HepG2 (cell line): ENCODE measurements at regions not wholly inside any gene's neighbourhood (a gene's known extent, or its start where the extent isn't known, plus 50 kb on each side); places are given as distances from the start of the nearest gene placed in this dataset.

Experiments used
- ATAC-seq: fragments of 200-7000 bp; cut with Tn5 transposase; 3 replicates; pipeline ENCODE4 v1.9.1; 2020; ENCODE audit warnings: mild to moderate bottlenecking, moderate library complexity
- BruUV-seq: library from RNA; stranded (reverse); fragments of 400-500 nt; replicated peaks from 2 replicates; lab custom pipeline; 2021; lab: Mats Ljungman, UMichigan
- CTCF ChIA-PET: fragments of 300-600 bp; formaldehyde crosslinking; extraction: SDS; loops from one replicate; lab custom pipeline; 2021; ENCODE audit warnings: low total read pairs, inconsistent platforms, low intra/inter-chr PET ratio; lab: Yijun Ruan, JAX
- POLR2A ChIA-PET: fragments of 350-600 bp; sonication (Branson Sonifier 250); formaldehyde crosslinking; loops from one replicate; lab custom pipeline; 2020; ENCODE audit warnings: antibody characterized with exemption, inconsistent platforms; lab: Yijun Ruan, JAX
- DNase-seq: peaks from one replicate; pipeline ENCODE4 v3.0.0-alpha.2; 2015; ENCODE audit warnings: low spot score
- FAIRE-seq: peaks from 3 replicates; lab custom pipeline; 2011; peaks lifted over from hg19 to GRCh38; lab: Jason Lieb, UNC
- H2AFZ ChIP-seq: one replicate; pipeline ENCODE4 v1.6.1; 2011; ENCODE audit warnings: low read length, inconsistent platforms
- H3K27ac ChIP-seq: fragments of 300-600 bp; 3 replicates; pipeline ENCODE4 v1.8.0; 2011; ENCODE audit warnings: mixed run types, mild to moderate bottlenecking, mixed read lengths, low read length, inconsistent platforms; ENCODE audit not compliant: insufficient read depth; ENCODE audit errors: extremely low read length
- H3K27me3 ChIP-seq, 2 experiments: fragments of 200-600 bp in 1 of 2; 2 replicates in 1 of 2; 3 replicates in 1 of 2; pipeline versions ENCODE4 v1.6.0 to v1.8.0; 2011; ENCODE audit warnings: low read length in 2 of 2, mild to moderate bottlenecking in 2 of 2, moderate library complexity in 2 of 2, inconsistent platforms in 1 of 2; ENCODE audit not compliant: insufficient read depth in 2 of 2, control insufficient read depth in 1 of 2
- H3K36me3 ChIP-seq, 2 experiments: fragments of 200-600 bp in 1 of 2; replicated peaks in 1 of 2; 2 replicates in 1 of 2; 3 replicates in 1 of 2; pipeline versions ENCODE4 v1.5.1 to v1.8.0; 2011; ENCODE audit warnings: low read length in 2 of 2, inconsistent platforms in 1 of 2; ENCODE audit not compliant: insufficient read depth in 2 of 2, control insufficient read depth in 1 of 2
- H3K4me1 ChIP-seq: 2 replicates; pipeline ENCODE4 v1.5.1; 2012; ENCODE audit warnings: low read length, inconsistent platforms; ENCODE audit not compliant: insufficient read depth
- H3K4me2 ChIP-seq: 2 replicates; pipeline ENCODE4 v1.6.0; 2011; ENCODE audit warnings: low read depth, low read length, inconsistent platforms
- H3K4me3 ChIP-seq, 3 experiments: fragments of 200-600 bp in 1 of 3; sonication (generic), shearing (Covaris generic) in 1 of 3; replicated peaks in 1 of 3; 2 replicates each; pipeline ENCODE4 v1.5.1; 2011 to 2016; ENCODE audit warnings: low read length in 3 of 3, inconsistent platforms in 2 of 3, low read depth in 2 of 3, mild to moderate bottlenecking in 2 of 3, control low read depth in 1 of 3, mixed read lengths in 1 of 3; ENCODE audit not compliant: insufficient read depth in 1 of 3
- H3K79me2 ChIP-seq: one replicate; pipeline ENCODE4 v1.6.1; 2011; ENCODE audit warnings: low read length, inconsistent platforms; ENCODE audit not compliant: insufficient read depth
- H3K9ac ChIP-seq: 2 replicates; pipeline ENCODE4 v1.6.0; 2011; ENCODE audit warnings: mild to moderate bottlenecking, low read depth, low read length, inconsistent platforms; ENCODE audit not compliant: insufficient read depth
- H3K9me3 ChIP-seq: 2 replicates; pipeline ENCODE4 v1.5.1; 2012; ENCODE audit warnings: mild to moderate bottlenecking, low read length
- H4K20me1 ChIP-seq: 2 replicates; pipeline ENCODE4 v1.6.0; 2011; ENCODE audit warnings: inconsistent platforms, mild to moderate bottlenecking, low read length, moderate library complexity; ENCODE audit not compliant: insufficient read depth
- ATF7 ChIP-seq, 2 experiments: fragments of 450-650 bp in 1 of 2; sonication (generic) in 1 of 2; formaldehyde crosslinking in 1 of 2; IDR thresholded peaks; 2 replicates each; pipeline versions ENCODE4 v1.4.0 to v1.6.1; 2016 to 2020; ENCODE audit warnings: antibody characterized with exemption in 1 of 2, mild to moderate bottlenecking in 1 of 2, missing genetic modification reagents in 1 of 2
- FOSL2 ChIP-seq: sonication (generic); formaldehyde crosslinking; IDR thresholded peaks from 2 replicates; pipeline ENCODE4 v1.4.0; 2020; ENCODE audit warnings: missing genetic modification reagents
- HNRNPLL ChIP-seq: fragments of 200-400 bp; formaldehyde crosslinking; IDR thresholded peaks from 2 replicates; pipeline ENCODE4 v1.6.1; 2017; ENCODE audit warnings: mild to moderate bottlenecking, low read depth, low read length; ENCODE audit not compliant: poor library complexity, severe bottlenecking
- KDM6A ChIP-seq: IDR thresholded peaks from 2 replicates; pipeline ENCODE4 v1.6.1; 2016; ENCODE audit warnings: low read depth
- MTF1 ChIP-seq: sonication (generic); formaldehyde crosslinking; IDR thresholded peaks from 2 replicates; pipeline ENCODE4 v1.5.0; 2020; ENCODE audit warnings: missing genetic modification reagents
- TEAD3 ChIP-seq: optimal IDR thresholded peaks from 2 replicates; pipeline ENCODE3; 2016; ENCODE audit warnings: borderline replicate concordance
- THAP7 ChIP-seq: sonication (generic); formaldehyde crosslinking; IDR thresholded peaks from 2 replicates; pipeline ENCODE4 v1.8.1; 2023; ENCODE audit warnings: mild to moderate bottlenecking, missing genetic modification reagents
- TMF1 ChIP-seq: sonication (generic); formaldehyde crosslinking; IDR thresholded peaks from 2 replicates; pipeline ENCODE4 v1.8.1; 2022; ENCODE audit warnings: low read depth, missing genetic modification reagents
- YEATS2 ChIP-seq: sonication (generic); formaldehyde crosslinking; IDR thresholded peaks from 2 replicates; pipeline ENCODE4 v1.4.0; 2020; ENCODE audit warnings: missing genetic modification reagents, borderline replicate concordance
- ZFP41 ChIP-seq: sonication (generic); formaldehyde crosslinking; IDR thresholded peaks from 2 replicates; pipeline ENCODE4 v1.4.0; 2020; ENCODE audit warnings: mild to moderate bottlenecking, missing genetic modification reagents, borderline replicate concordance
- ZNF501 ChIP-seq: sonication (generic); formaldehyde crosslinking; IDR thresholded peaks from 2 replicates; pipeline ENCODE4 v1.5.1; 2020; ENCODE audit warnings: mild to moderate bottlenecking, moderate library complexity, missing genetic modification reagents
- ZNF614 ChIP-seq: IDR thresholded peaks from 2 replicates; pipeline ENCODE4 v1.6.1; 2018; ENCODE audit warnings: missing biosample characterization, missing genetic modification reagents, inconsistent platforms, borderline replicate concordance
- ZNF740 ChIP-seq: sonication (generic); formaldehyde crosslinking; IDR thresholded peaks from 2 replicates; pipeline ENCODE4 v1.4.0; 2020; ENCODE audit warnings: missing genetic modification reagents
- ZSCAN22 ChIP-seq: sonication (generic); formaldehyde crosslinking; IDR thresholded peaks from 2 replicates; pipeline ENCODE4 v1.4.0; 2020; ENCODE audit warnings: mild to moderate bottlenecking, missing genetic modification reagents
- ZSCAN30 ChIP-seq: sonication (generic); formaldehyde crosslinking; IDR thresholded peaks from 2 replicates; pipeline ENCODE4 v1.5.0; 2020; ENCODE audit warnings: mild to moderate bottlenecking, missing genetic modification reagents
- WGBS: methylation state at CpG from one replicate; pipeline ENCODE4 v1.1.6; 2017; ENCODE audit warnings: low lambda C conversion rate; 5-methylcytosine and 5-hydroxymethylcytosine counted together
- in situ Hi-C: cut with HindIII; loops from 2 replicates; pipeline ENCODE4 v1.10.0; 2017; ENCODE audit warnings: low pct_unique_long_range_greater_than_20kb; ENCODE audit not compliant: extremely low pct_ligation_motif_present
- intact Hi-C: fragments of 100-400 bp; cut with micrococcal nuclease; formaldehyde crosslinking; loops from one replicate; pipeline ENCODE4 v1.10.0; 2022; ENCODE audit not compliant: unreplicated experiment

GRCh38 chr13:110024645-110024980, 238.2 kb upstream of the IRS2 start:
- 0% methylated on average over 1 of the region's 1 CpG for WGBS
- H3K4me3 ChIP-seq = no peak overlapping the region
- ChIA-PET POLR2A (no interaction called here), CTCF (no interaction called here)
- DNase-seq (no peak), ATAC-seq (no peak), FAIRE-seq (no peak)
- no peaks in the 10 kb centered on the region for H4K20me1 ChIP-seq
- no peak overlapping the region for H3K4me2 ChIP-seq
- no peaks in the 10 kb centered on the region for H3K9me3 ChIP-seq
- no peak overlapping the region for H2AFZ ChIP-seq
- TF ChIP-seq HNRNPLL = no peak
- no peak for TF ChIP-seq FOSL2 (CRISPR knock-in tag)
- no peak for TF ChIP-seq TEAD3
- no peak for TF ChIP-seq ZSCAN30 (CRISPR knock-in tag)
- TF ChIP-seq THAP7 = no peak
- TF ChIP-seq ZNF501 (CRISPR knock-in tag) = no peak
- TF ChIP-seq TMF1 (CRISPR knock-in tag) = no peak
- TF ChIP-seq MTF1 (CRISPR knock-in tag) = no peak
- no peak for TF ChIP-seq YEATS2 (CRISPR knock-in tag)
- no peak for TF ChIP-seq KDM6A (CRISPR knock-in tag)
- TF ChIP-seq ZNF740 (CRISPR knock-in tag) = no peak
- TF ChIP-seq ZNF614 (CRISPR knock-in tag) = no peak
- no peak for TF ChIP-seq ZSCAN22 (CRISPR knock-in tag)
- TF ChIP-seq ZFP41 (CRISPR knock-in tag) = no peak
- no peak for TF ChIP-seq ATF7 (IDR thresholded peaks at IDR 0.05)
- no peak for TF ChIP-seq ATF7 (CRISPR knock-in tag; IDR thresholded peaks at IDR 0.05)
- H3K79me2 ChIP-seq = no peaks in the 10 kb centered on the region
- in situ Hi-C loops = no loop called here
- no TSS peak for BruUV-seq
- intact Hi-C loops = no loop called here
- no peaks in the 10 kb centered on the region for H3K4me1 ChIP-seq
- no peak overlapping the region for H3K27ac ChIP-seq
- no peaks in the 10 kb centered on the region; a peak in 1 of 5 replicates for H3K27me3 ChIP-seq
- H3K9ac ChIP-seq = no peak overlapping the region
- H3K36me3 ChIP-seq = no peaks in the 10 kb centered on the region
